B cell (primary cell): ENCODE measurements at regions not wholly inside any gene's neighbourhood (a gene's known extent, or its start where the extent isn't known, plus 50 kb on each side); places are given as distances from the start of the nearest gene placed in this dataset.

Source experiments
- ATAC-seq: fragments of 200-7000 bp; cut with Tn5 transposase; one replicate; pipeline ENCODE4 v1.10.0; 2021; ENCODE audit warnings: low read depth, mild to moderate bottlenecking, moderate number of reproducible peaks, moderate library complexity
- CTCF ChIA-PET: fragments of 350-600 bp; sonication (Branson Sonifier 250); formaldehyde crosslinking; loops from one replicate; lab custom pipeline; 2021; ENCODE audit warnings: antibody characterized with exemption, inconsistent platforms; lab: Charles Lee
- POLR2A ChIA-PET: fragments of 350-600 bp; sonication (Branson Sonifier 250); formaldehyde crosslinking; loops from one replicate; lab custom pipeline; 2021; ENCODE audit warnings: antibody characterized with exemption; lab: Charles Lee
- DNase-seq: peaks from one replicate; pipeline ENCODE4 v3.0.0; 2013
- H2AFZ ChIP-seq: 2 replicates; pipeline ENCODE4 v1.6.1; 2012; ENCODE audit warnings: mild to moderate bottlenecking, low read depth, low read length; ENCODE audit not compliant: insufficient read depth, poor library complexity, severe bottlenecking
- H3K27ac ChIP-seq, 2 donors: 1 replicate in 1 of 2; 2 replicates in 1 of 2; pipeline ENCODE4 v1.5.1; 2012 to 2013; ENCODE audit warnings: low read length in 2 of 2, mild to moderate bottlenecking in 2 of 2, moderate library complexity in 1 of 2
- H3K27me3 ChIP-seq, 4 experiments: fragments of 200-600 bp in 1 of 4; sonication (generic) in 1 of 4; replicated peaks in 1 of 4; 1 replicate in 2 of 4; 2 replicates in 2 of 4; pipeline versions ENCODE4 v1.6.1 to v1.7.0; 2013 to 2016; ENCODE audit warnings: low read length in 3 of 4, mild to moderate bottlenecking in 2 of 4, mixed read lengths in 1 of 4, moderate library complexity in 1 of 4; ENCODE audit not compliant: insufficient read depth in 4 of 4, control insufficient read depth in 3 of 4; ENCODE audit errors: control extremely low read depth in 1 of 4
- H3K36me3 ChIP-seq, 2 experiments: replicated peaks in 1 of 2; 1 replicate in 1 of 2; 2 replicates in 1 of 2; pipeline versions ENCODE4 v1.6.1 to v1.7.1; 2013; ENCODE audit warnings: low read length in 1 of 2; ENCODE audit not compliant: insufficient read depth in 2 of 2, control insufficient read depth in 1 of 2; ENCODE audit errors: control extremely low read depth in 1 of 2, extremely low read depth in 1 of 2
- H3K4me1 ChIP-seq, 2 donors: fragments of 200-600 bp in 1 of 2; sonication (generic) in 1 of 2; 1 replicate in 1 of 2; 2 replicates in 1 of 2; pipeline versions ENCODE4 v1.5.1 to v1.6.1; 2013 to 2017; ENCODE audit warnings: low read length in 2 of 2; ENCODE audit not compliant: control insufficient read depth in 2 of 2, insufficient read depth in 2 of 2
- H3K4me2 ChIP-seq: replicated peaks from 2 replicates; pipeline ENCODE3; 2012; ENCODE audit warnings: mild to moderate bottlenecking, low read depth, low read length; ENCODE audit not compliant: poor library complexity, severe bottlenecking
- H3K4me3 ChIP-seq, 5 experiments: fragments of 200-600 bp in 1 of 5; sonication (generic) in 1 of 5; 1 replicate in 3 of 5; 2 replicates in 2 of 5; pipeline versions ENCODE4 v1.5.1 to v1.7.0; 2011 to 2016; ENCODE audit warnings: low read length in 4 of 5, mild to moderate bottlenecking in 4 of 5, low read depth in 2 of 5, control low read depth in 1 of 5, moderate library complexity in 1 of 5; ENCODE audit not compliant: insufficient read depth in 1 of 5; ENCODE audit errors: control extremely low read depth in 1 of 5, extremely low read depth in 1 of 5
- H3K79me2 ChIP-seq: fragments of 200-600 bp; sonication (generic); one replicate; pipeline ENCODE4 v1.6.0; 2016; ENCODE audit warnings: low read length; ENCODE audit not compliant: control insufficient read depth, insufficient read depth
- H3K9ac ChIP-seq: fragments of 200-600 bp; sonication (generic); 2 replicates; pipeline ENCODE4 v1.6.1; 2017; ENCODE audit warnings: mild to moderate bottlenecking, low read length, moderate library complexity
- H3K9me3 ChIP-seq, 3 donors: one replicate each; pipeline versions ENCODE4 v1.6.1 to v1.7.1; 2013; ENCODE audit warnings: low read length in 2 of 3; ENCODE audit not compliant: control insufficient read depth in 2 of 3, insufficient read depth in 1 of 3; ENCODE audit errors: control extremely low read depth in 1 of 3
- H4K20me1 ChIP-seq: 2 replicates; pipeline ENCODE4 v1.6.0; 2012; ENCODE audit warnings: mild to moderate bottlenecking, low read length; ENCODE audit not compliant: insufficient read depth, control insufficient read depth, poor library complexity, severe bottlenecking
- H3K27ac Mint-ChIP-seq: one replicate; pipeline ENCODE4 v1.8.0; 2021; ENCODE audit warnings: mixed read lengths
- H3K27me3 Mint-ChIP-seq: one replicate; pipeline ENCODE4 v1.8.0; 2021; ENCODE audit warnings: mixed read lengths
- H3K4me1 Mint-ChIP-seq: one replicate; pipeline ENCODE4 v1.8.0; 2021; ENCODE audit warnings: mixed read lengths
- H3K4me3 Mint-ChIP-seq: one replicate; pipeline ENCODE4 v1.8.0; 2021; ENCODE audit warnings: mixed read lengths
- H3K9me3 Mint-ChIP-seq: one replicate; pipeline ENCODE4 v1.8.0; 2022; ENCODE audit warnings: mixed read lengths; ENCODE audit not compliant: insufficient read depth
- EZH2 ChIP-seq: IDR thresholded peaks from 2 replicates; pipeline ENCODE4 v1.6.1; 2012; ENCODE audit warnings: borderline replicate concordance, low read depth, mild to moderate bottlenecking, moderate library complexity, low read length; ENCODE audit not compliant: insufficient read depth, poor library complexity, severe bottlenecking
- WGBS: methylation state at CpG from one replicate; pipeline ENCODE4 v1.1.5; 2013; ENCODE audit warnings: missing lambda C conversion rate; ENCODE audit not compliant: insufficient coverage; 5-methylcytosine and 5-hydroxymethylcytosine counted together
- intact Hi-C: fragments of 100-400 bp; cut with micrococcal nuclease; formaldehyde crosslinking; loops from one replicate; pipeline ENCODE4 v1.10.0; 2022

- no peaks in the 10 kb centered on the region for H3K4me1 ChIP-seq
- no peak overlapping the region for H3K9ac ChIP-seq
- H4K20me1 ChIP-seq = no peaks in the 10 kb centered on the region
- no peak overlapping the region for H3K4me3 ChIP-seq
- POLR2A ChIA-PET = no interaction called here
- CTCF ChIA-PET = no interaction called here
- peaks cover 0 to 8% (median 0%) of the 10 kb centered on the region in 3 donors for H3K9me3 ChIP-seq
- no peaks in the 10 kb centered on the region for H3K27me3 ChIP-seq
- TF ChIP-seq EZH2 = no peak
- DNase-seq = no peak
- intact Hi-C loops = no loop called here
- H3K4me3 Mint-ChIP-seq = no peak overlapping the region
- H3K4me2 ChIP-seq = no peak overlapping the region
- no peaks in the 10 kb centered on the region for H3K4me1 Mint-ChIP-seq
- WGBS = no CpG with 5 or more reads among the region's 2 CpGs
- H2AFZ ChIP-seq = no peak overlapping the region
- peaks cover 1% of the 10 kb centered on the region for H3K9me3 Mint-ChIP-seq
- ATAC-seq = no peak
- no peak overlapping the region for H3K27ac Mint-ChIP-seq
- no peak overlapping the region for H3K27ac ChIP-seq
- no peaks in the 10 kb centered on the region for H3K36me3 ChIP-seq
- H3K79me2 ChIP-seq = no peaks in the 10 kb centered on the region
- H3K27me3 Mint-ChIP-seq = no peaks in the 10 kb centered on the region
Observed at GRCh38 chr2:52356556-52356955, 1324.6 kb upstream of the NRXN1 start.

- Histone ChIP-seq H3K4me1 (no peaks in the 10 kb centered on the region), H2AFZ (no peak overlapping the region), H3K4me3 (no peak overlapping the region), H3K27ac (no peak overlapping the region), H3K27me3 (no peaks in the 10 kb centered on the region), H3K9me3 (no peaks in the 10 kb centered on the region), H3K4me2 (no peak overlapping the region), H3K79me2 (no peaks in the 10 kb centered on the region), H3K36me3 (no peaks in the 10 kb centered on the region), H3K9ac (no peak overlapping the region), H4K20me1 (no peaks in the 10 kb centered on the region)
- ATAC-seq (no peak), DNase-seq (no peak)
- intact Hi-C loops = no loop called here
- no peak overlapping the region for H3K27ac Mint-ChIP-seq
- no peaks in the 10 kb centered on the region for H3K27me3 Mint-ChIP-seq
- no peak overlapping the region for H3K4me3 Mint-ChIP-seq
- WGBS = 90% methylated on average over 2 of the region's 2 CpGs
- ChIA-PET POLR2A (no interaction called here), CTCF (no interaction called here)
- H3K9me3 Mint-ChIP-seq = no peaks in the 10 kb centered on the region
- no peak for TF ChIP-seq EZH2
- no peaks in the 10 kb centered on the region for H3K4me1 Mint-ChIP-seq
Observed at GRCh38 chr2:52347292-52347691, 1315.4 kb upstream of the NRXN1 start.
